GM18909 (cell line): ENCODE measurements at regions not wholly inside any gene's neighbourhood (a gene's known extent, or its start where the extent isn't known, plus 50 kb on each side); places are given as distances from the start of the nearest gene placed in this dataset.

Experiments used
- ATAC-seq: cut with Tn5 transposase; IDR thresholded peaks from one replicate; pipeline ENCODE4 v1.9.1; 2021; ENCODE audit warnings: mild to moderate bottlenecking; ENCODE audit not compliant: unreplicated experiment, poor library complexity

- ATAC-seq, result no peak
These were observed 123.5 kb downstream of the TEX29 start for GRCh38 chr13:111443981-111444380.

- no peak for ATAC-seq
These were observed 128.1 kb downstream of the TEX29 start for GRCh38 chr13:111448504-111448903.

- ATAC-seq, result no peak
These were observed 128.6 kb downstream of the TEX29 start for GRCh38 chr13:111449041-111449440.

GRCh38 chr13:111451402-111451801 is 131.0 kb downstream of the TEX29 start:
- no peak for ATAC-seq

GRCh38 chr13:111456452-111457230 is 136.2 kb downstream of the TEX29 start:
- ATAC-seq, result no peak

GRCh38 chr13:111458001-111458531 is 137.6 kb downstream of the TEX29 start:
- ATAC-seq, result no peak

GRCh38 chr13:111458739-111459138 is 138.3 kb downstream of the TEX29 start:
- ATAC-seq, result no peak

- no peak for ATAC-seq
These were observed 139.5 kb downstream of the TEX29 start for GRCh38 chr13:111459803-111460547.

- ATAC-seq, result no peak
These were observed 140.4 kb downstream of the TEX29 start for GRCh38 chr13:111460548-111461444.

GRCh38 chr13:111461445-111462149 is 141.2 kb downstream of the TEX29 start:
- no peak for ATAC-seq

GRCh38 chr13:111462221-111462764 is 141.9 kb downstream of the TEX29 start:
- ATAC-seq, result no peak

- no peak for ATAC-seq
These were observed 142.5 kb downstream of the TEX29 start for GRCh38 chr13:111462944-111463343.

GRCh38 chr13:111467111-111467890 is 146.9 kb downstream of the TEX29 start:
- no peak for ATAC-seq

GRCh38 chr13:111468037-111468959 is 147.9 kb downstream of the TEX29 start:
- no peak for ATAC-seq

GRCh38 chr13:111469450-111469849 is 149.0 kb downstream of the TEX29 start:
- no peak for ATAC-seq

- no peak for ATAC-seq
These were observed 149.6 kb downstream of the TEX29 start for GRCh38 chr13:111469916-111470506.

- no peak for ATAC-seq
These were observed 150.5 kb downstream of the TEX29 start for GRCh38 chr13:111470933-111471332.
